SJSA1 (cell line): ENCODE measurements at regions not wholly inside any gene's neighbourhood (a gene's known extent, or its start where the extent isn't known, plus 50 kb on each side); places are given as distances from the start of the nearest gene placed in this dataset.
A peak's percentile ranks its signal among the peaks of the same experiment; 100 is the strongest.

ENCODE experiments used
- DNase-seq, 2 experiments: peaks; one replicate each; pipeline ENCODE4 v3.0.0-alpha.2; 2015 to 2020; ENCODE audit warnings: low spot score in 2 of 2, low read depth in 1 of 2
- H3K27ac ChIP-seq: fragments of 250-450 bp; sonication (Bioruptor Pico); 2 replicates; pipeline ENCODE4 v1.5.1; 2020; ENCODE audit warnings: mild to moderate bottlenecking, moderate library complexity
- H3K27me3 ChIP-seq: fragments of 250-450 bp; sonication (Bioruptor Pico); replicated peaks from 2 replicates; pipeline ENCODE4 v1.5.1; 2020; ENCODE audit warnings: mild to moderate bottlenecking, moderate library complexity
- H3K36me3 ChIP-seq: fragments of 250-450 bp; sonication (Bioruptor Pico); 2 replicates; pipeline ENCODE4 v1.5.1; 2020; ENCODE audit warnings: mild to moderate bottlenecking
- H3K4me1 ChIP-seq: fragments of 250-450 bp; sonication (Bioruptor Pico); replicated peaks from 2 replicates; pipeline ENCODE4 v1.6.1; 2021; ENCODE audit warnings: mild to moderate bottlenecking
- H3K4me3 ChIP-seq: fragments of 250-450 bp; sonication (Bioruptor Pico); 2 replicates; pipeline ENCODE4 v1.5.1; 2020; ENCODE audit warnings: mild to moderate bottlenecking
- H3K9me3 ChIP-seq: fragments of 250-450 bp; sonication (Bioruptor Pico); replicated peaks from 2 replicates; pipeline ENCODE4 v1.5.1; 2020; ENCODE audit warnings: mild to moderate bottlenecking

DNA sequence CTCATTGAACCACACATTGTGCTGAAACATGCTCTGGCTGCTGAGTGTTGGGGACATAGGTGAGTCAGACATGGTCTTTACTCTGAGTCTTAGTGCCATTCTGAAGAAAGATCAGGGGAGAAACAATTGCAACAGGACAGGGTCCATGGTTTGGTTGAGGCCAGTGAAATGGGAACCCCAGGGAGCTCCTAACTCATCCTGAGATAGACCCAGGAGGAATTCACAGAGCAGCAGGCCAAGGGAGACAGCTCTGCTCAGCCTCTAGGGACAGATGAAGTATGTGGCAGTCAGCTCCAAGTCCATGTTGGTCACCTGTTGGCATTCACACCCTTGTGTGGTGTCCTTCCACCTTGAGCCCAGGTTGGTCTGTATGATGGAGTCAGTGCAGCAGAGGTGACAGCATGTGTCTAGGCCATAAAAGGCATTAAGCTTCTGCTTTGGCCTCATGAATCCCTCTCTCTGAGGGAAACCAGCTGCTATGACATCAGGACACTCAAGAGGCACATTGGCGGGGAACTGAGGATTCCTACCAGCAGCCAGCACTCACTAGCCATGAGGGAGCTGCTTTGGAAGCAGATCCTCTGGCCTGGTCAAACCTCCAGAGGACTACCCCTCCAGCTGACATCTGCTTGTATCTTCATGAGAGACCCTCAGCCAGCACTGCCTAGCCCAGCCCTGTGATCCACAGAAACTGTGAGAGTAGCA, 50.3 kb upstream of the MYEOV start:
- H3K9me3 ChIP-seq, result 0 out of 2 replicates have a peak, but pooled peaks cover 4% of the 10 kb centered on the region
- DNase-seq, result peak in 1 of 2 experiments; percentile 43
- no peaks in the 10 kb centered on the region for H3K4me1 ChIP-seq
- H3K36me3 ChIP-seq, result no peaks in the 10 kb centered on the region
- no peaks in the 10 kb centered on the region for H3K27me3 ChIP-seq
- no peak overlapping the region for H3K27ac ChIP-seq
- no peak overlapping the region for H3K4me3 ChIP-seq
